Fibroblast of lung (primary cell): ENCODE measurements at regions not wholly inside any gene's neighbourhood (a gene's known extent, or its start where the extent isn't known, plus 50 kb on each side); places are given as distances from the start of the nearest gene placed in this dataset.

ENCODE experiments used
- CTCF ChIP-seq, 2 donors: IDR thresholded peaks in 1 of 2; conservative IDR thresholded peaks in 1 of 2; 1 replicate in 1 of 2; 2 replicates in 1 of 2; pipeline ENCODE4 v1.5.1; 2011 to 2012; ENCODE audit warnings: low read length in 2 of 2, control low read depth in 1 of 2, inconsistent platforms in 1 of 2, low read depth in 1 of 2, mild to moderate bottlenecking in 1 of 2
- EZH2 ChIP-seq: IDR thresholded peaks from 2 replicates; pipeline ENCODE4 v1.5.1; 2012; ENCODE audit warnings: low read length, control low read depth, mild to moderate bottlenecking; ENCODE audit errors: missing control alignments

GRCh38 chr2:107740300-107740699 lies 86.4 kb upstream of the RGPD4 start:
- TF ChIP-seq CTCF (conservative IDR thresholded peaks at IDR 0.05 in 1 of 2, IDR thresholded peaks at IDR 0.05 in 1 of 2; ENCODE audit: low read depth in 1 of 2, low read length in 2 of 2), result no peak
- no peak for TF ChIP-seq EZH2
